DMS53 (cell line): ENCODE measurements at regions not wholly inside any gene's neighbourhood (a gene's known extent, or its start where the extent isn't known, plus 50 kb on each side); places are given as distances from the start of the nearest gene placed in this dataset.
"Not testable (repeated sequence)": the region's sequence is repeated elsewhere in the genome, so short reads cannot be mapped to it uniquely, and the experiment has no call there.

Experiments
- DNase-seq: peaks from one replicate; lab custom pipeline; 2025; lab: John Stamatoyannopoulos, UW

- no peak for DNase-seq
Observed at GRCh38 chr6:78231002-78231401, 578.2 kb downstream of the MEI4 start.

- peak; percentile 52 for DNase-seq
Observed at GRCh38 chr6:78243519-78243918, 590.7 kb downstream of the MEI4 start.

DNA sequence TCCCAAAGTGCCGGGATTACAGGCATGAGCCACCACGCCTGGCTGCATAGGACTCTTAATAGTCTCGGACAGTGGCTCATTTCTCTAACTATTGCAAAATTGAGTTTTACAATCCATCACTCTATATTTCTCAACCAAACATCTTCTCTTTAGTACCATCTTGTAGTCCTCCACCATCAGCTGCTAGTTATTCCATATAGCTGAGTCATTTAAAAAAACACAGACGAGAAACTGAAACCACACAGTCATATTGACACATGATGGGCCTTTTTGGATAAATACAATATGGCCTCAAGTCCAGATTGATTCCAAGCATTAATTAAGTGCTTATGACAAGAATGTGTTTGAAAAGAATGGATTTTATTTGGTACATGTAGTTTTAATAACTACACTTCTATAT is 599.1 kb downstream of the MEI4 start:
- no peak for DNase-seq

GRCh38 chr6:78253618-78254017 is 600.8 kb downstream of the MEI4 start:
- no peak for DNase-seq

DNA sequence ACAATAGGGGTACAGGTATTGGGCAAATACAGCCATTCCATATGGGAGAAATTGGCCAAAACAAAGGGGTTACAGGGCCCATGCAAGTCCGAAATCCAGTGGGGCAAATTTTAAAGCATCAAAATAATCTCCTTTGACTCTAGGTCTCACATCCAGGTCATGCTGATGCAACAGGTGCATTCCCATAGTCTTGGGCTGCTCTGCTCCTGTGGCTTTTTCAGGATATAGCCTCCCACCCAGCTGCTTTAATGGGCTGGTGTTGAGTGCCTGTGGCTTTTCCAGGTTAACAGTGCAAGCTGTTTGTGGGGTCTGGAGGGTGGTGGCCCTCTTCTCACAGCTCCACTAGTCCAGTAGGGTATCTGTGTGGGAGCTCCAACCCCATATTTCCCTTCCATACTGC is 607.1 kb downstream of the MEI4 start:
- no peak for DNase-seq

DNA sequence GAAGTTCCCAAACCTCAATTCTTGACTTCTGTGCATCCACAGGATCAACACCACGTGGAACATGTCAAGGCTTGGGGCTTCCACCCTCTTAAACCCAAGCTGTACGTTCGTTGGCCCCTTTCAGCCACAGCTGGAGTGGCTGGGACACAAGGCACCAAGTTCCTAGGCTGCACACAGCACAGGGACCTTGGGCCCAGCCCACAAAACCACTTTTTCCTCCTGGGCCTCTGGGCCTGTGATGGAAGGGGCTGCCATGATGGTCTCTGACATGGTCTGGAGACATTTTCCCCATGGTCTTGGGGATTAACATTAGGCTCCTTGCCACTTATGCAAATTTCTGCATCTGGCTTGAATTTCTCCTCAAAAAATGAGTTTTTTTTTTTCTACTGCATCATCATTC is 606.9 kb upstream of the IRAK1BP1 start:
- not testable (repeated sequence) for DNase-seq

DNA sequence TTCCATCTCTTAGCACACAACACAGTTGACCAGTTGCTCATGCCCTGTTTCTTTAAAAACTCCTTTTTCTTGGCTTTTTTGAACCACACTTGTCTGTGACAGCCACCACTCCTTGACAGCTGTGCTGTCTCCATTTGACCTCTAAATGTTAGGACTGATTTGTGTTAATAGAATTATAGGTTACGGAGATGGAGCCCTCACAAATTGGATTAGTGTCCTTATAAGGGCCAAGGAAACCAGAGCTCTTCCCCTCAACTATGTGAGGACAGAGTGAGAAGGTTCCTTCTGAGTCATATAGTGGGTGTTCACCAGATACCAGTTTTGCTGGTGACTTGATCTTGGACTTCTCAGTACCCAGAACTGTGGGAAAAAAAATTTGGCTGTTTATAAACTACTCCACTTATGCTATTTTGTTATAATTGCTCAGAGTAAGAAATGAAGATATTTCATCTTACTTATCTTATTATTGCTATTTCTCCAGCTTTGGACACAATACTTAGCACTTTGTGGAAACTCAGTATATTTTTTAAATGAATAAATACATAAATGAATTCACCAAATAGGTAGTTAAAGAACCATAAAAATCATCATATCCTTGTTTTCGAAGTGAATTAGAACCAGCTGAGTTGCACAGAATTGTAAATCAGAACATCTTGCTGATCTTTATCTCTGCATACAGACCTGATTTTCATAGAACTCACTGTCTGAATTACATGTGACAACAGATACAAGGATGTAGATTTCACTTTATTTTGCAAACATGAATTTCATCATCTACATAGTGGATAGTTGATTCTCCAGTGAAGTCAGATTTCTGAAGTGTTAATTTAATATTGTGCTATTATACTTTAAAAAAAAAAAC is 598.5 kb upstream of the IRAK1BP1 start:
- no peak for DNase-seq

DNA sequence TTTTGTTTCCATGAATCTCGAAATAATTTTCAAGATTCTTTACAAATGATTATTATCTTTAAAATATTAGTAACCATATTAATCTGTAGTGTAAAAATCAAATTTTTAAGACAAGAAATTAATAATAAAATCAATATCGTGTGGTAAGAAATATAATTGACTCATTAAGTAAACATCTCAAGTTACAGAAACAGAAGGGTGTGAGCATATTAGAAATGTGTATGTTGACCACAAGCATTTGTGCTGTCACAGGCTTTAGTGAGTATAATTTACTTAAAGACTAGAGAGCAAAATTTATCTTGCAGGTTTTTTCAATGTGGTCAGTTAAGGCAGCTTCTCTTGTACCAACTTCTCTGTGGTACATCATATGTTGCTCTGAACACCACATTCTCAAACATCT is 566.5 kb upstream of the IRAK1BP1 start:
- peak; percentile 48 for DNase-seq

DNA sequence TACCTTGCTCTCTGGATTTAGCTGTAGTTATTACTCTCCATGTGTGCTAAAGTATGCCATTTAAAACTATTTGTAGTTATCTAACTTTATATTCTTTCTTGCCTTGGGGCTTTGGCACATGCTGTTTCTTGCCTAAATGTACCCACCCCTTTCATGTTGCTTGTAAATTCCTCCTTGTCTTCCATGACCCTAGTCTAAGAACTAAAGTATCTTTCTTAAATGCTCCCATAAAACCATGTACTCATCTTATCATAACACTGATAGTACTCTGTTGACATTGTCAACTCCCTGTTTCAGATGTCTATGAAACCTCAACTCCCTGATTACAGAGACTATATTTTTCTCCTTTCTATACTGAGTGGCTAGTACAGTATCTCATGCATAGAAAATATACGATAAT is 564.9 kb upstream of the IRAK1BP1 start:
- no peak for DNase-seq

DNA sequence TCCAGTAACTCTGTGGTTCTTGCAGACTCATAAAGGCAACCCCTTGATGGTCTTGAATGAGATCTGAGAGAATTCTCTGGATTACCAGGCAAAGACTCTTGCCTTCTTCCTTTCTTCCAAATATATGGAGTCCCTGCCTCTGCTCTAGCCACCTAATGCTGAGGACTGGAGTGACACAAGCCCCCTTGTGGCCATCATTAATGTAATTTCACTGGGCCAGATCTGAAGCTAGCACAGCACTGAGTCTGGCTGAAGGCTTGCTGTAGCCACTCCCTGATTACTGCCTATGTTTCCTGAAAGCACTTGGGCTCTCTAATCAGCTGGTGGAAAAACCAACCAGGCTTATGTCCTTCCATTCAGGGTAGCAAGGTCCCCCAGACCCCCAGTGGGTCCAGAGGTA is 559.3 kb upstream of the IRAK1BP1 start:
- DNase-seq: peak; percentile 24

DNA sequence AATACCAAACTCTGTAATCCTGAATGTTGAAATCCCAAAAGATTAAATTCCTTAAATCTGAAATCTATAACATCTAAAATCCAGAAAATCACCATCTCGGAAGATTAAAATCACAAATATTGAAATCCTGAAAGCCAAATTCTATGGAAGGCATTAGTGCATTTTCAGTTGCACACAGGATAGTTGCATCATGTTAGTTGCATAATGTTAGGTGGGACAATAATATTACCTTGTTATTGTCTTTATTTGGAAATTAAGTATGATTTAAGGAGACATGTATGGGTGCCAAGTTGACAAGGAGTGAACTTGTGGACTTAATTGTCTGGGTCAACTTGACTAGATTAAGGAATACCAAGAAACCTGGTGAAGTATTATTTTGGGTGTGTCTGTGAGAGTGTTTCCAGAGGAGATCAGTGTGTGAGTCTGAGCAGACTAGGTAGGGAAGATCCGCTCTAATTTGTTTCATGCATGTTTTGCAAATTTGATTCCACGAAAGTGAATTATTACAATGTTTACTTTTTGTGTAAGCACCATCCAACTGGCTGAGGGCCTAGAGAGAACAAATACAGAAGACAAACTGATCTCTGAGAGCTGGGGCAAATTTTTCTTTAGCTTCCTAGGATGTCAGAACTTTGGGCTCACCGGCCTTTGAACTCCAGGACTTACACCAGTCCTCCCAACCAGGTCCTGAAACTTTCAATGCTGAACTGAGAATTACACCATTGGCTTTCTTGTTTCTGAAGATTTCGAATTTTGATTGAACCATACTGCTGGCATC is 545.1 kb upstream of the IRAK1BP1 start:
- DNase-seq: no peak

- no peak for DNase-seq
Observed at GRCh38 chr6:78324213-78324612, 543.1 kb upstream of the IRAK1BP1 start.

- DNase-seq: no peak
Observed at GRCh38 chr6:78340755-78341154, 526.6 kb upstream of the IRAK1BP1 start.

DNA sequence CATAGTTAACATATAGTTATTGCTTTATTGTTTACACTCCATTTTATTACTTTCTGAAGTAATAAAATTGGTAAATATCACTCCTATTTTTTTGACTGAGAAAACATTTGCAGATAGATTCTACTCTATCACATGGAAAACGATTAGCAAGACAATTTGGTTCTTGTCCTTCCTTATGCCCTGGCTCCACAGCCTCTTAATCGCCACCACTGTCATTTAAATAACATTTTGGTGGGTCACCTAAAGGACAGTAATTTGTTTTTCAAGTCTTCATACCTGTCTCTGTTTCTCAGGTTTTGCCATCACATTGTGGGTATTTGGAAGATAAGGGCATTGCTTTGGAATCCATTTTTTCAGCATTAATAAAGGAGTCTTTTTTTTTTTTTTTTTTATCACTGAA is 521.5 kb upstream of the IRAK1BP1 start:
- no peak for DNase-seq

- DNase-seq: no peak
Observed at GRCh38 chr6:78347191-78347916, 520.0 kb upstream of the IRAK1BP1 start.

DNA sequence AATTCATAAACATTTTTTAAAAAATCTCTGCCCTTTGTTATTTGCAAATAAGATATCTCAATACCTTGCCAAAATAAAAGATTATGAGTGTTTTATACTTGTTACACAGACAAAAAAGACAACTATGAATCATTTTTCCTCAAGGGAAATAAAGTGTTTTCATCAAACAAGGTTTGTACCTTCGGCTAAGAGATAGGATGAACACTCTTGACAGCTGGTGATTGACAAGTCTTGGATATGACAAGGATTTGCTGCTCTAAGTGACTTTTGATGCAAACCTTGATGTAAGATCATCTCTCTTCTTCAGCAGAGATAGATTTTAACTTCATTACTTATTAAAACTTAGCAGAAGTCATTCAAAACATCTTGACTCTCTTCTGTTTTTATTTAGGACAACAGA is 514.3 kb upstream of the IRAK1BP1 start:
- no peak for DNase-seq

DNA sequence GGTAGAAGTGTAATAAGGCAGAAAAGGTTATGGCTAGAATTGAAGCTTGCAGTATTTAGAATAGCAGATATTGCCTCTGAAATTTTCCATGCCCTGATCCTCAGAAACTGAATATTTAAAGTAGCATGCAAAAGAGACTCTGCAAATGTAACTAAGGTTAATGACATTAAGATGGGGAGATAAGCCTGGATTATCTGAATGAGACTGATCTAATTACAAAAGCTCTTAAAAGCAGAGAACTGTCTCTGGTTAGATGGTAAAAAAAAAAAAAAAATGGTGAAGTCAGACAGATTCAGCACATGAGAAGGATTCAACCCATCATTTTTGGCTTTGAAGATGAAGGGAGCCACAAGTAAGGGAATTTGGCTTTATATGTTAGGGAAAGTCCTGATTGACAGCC is 503.7 kb upstream of the IRAK1BP1 start:
- DNase-seq: no peak

GRCh38 chr6:78365473-78365872 is 501.9 kb upstream of the IRAK1BP1 start:
- DNase-seq: no peak

DNA sequence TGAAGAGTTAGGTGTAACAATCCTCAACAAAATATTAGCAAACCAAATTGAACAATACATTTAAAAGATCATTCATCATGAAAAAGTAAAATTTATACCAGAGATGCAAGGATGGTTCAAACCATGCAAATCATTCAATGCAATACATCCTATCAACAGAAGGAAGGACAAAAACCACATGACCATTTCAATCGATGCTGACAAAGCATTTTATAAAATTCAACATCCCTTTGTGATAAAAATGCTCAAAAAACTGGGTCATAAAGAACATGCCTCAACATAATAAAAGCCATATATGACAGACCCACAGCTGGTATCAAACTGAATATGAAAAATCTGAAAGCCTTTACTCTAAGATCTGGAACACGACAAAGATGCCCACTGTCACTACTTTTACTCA is 490.3 kb upstream of the IRAK1BP1 start:
- DNase-seq: no peak

DNA sequence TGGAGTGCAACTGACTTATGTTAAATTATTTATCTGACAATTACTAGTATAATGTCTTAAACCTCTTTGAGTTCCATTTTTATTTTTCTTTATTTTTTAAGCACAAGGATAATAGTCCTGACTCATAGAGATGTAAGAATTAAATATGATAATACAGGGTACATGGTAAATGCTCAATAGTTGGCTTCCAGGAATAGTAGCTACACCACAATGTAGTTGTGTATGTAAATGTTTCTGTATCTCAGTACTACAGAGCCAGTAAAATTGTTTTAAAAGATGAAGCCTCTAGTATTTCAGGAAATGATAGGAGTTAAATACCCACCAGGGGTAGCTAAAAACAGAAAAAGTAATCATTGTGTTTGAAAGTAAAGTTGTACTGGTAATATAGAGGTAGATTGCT is 487.4 kb upstream of the IRAK1BP1 start:
- no peak for DNase-seq

DNA sequence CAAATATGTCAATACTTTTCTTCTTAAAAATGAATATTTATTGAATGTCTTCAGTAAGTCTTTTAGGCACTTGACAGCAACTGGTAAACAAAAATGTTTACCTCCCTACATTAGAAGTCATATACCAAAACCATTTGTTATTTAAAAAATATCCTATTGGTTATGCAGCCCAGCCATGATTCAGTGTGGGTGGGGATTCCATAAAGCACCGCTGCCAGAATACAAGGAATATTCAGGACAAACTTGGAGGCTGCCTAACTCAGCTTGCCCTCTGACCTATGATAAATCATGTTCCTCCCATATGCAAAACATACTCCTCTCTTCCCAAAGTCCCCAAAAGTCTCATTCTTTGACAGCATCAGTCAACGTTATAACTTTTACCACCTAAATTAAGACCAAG is 486.8 kb upstream of the IRAK1BP1 start:
- DNase-seq: no peak

DNA sequence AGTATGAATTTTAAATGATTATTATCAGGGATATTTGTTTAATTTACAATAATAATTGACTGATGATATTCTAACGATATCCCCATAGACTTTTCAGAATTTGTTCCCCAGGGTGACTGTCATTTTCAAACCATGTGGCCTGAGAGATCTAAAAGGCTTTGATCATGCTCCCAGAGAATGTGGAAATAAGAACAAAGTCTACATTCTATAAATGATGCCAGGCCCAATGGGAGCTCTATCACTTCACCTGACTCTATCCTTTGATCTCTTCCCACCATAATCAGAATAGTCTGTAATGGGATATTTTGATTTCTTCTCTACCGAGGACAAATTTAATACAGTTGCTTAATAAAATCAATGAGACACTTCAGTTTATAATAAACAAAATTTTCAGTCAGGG is 483.4 kb upstream of the IRAK1BP1 start:
- no peak for DNase-seq

- not testable (repeated sequence) for DNase-seq
Observed at GRCh38 chr6:78386854-78387253, 480.5 kb upstream of the IRAK1BP1 start.
